OCI-LY3 (cell line): ENCODE measurements at regions not wholly inside any gene's neighbourhood (a gene's known extent, or its start where the extent isn't known, plus 50 kb on each side); places are given as distances from the start of the nearest gene placed in this dataset.

ENCODE experiments used
- EZH2phosphoT487 ChIP-seq: fragments of 200-600 bp; shearing (Covaris generic); IDR thresholded peaks from 2 replicates; pipeline ENCODE4 v1.6.1; 2018; ENCODE audit warnings: antibody characterized with exemption, mixed run types, low read depth
- TF ChIP-seq, protein P1 (sequence below): fragments of 200-600, 300-600 bp; sonication (generic); IDR thresholded peaks from 2 replicates; pipeline ENCODE4 v1.5.1; 2014; ENCODE audit warnings: antibody characterized with exemption, low read length, low read depth

GRCh38 chr6:139828751-139829519 is 454.5 kb upstream of the CITED2 start:
- TF ChIP-seq EZH2phosphoT487 = no peak
- TF ChIP-seq, protein P1, sequence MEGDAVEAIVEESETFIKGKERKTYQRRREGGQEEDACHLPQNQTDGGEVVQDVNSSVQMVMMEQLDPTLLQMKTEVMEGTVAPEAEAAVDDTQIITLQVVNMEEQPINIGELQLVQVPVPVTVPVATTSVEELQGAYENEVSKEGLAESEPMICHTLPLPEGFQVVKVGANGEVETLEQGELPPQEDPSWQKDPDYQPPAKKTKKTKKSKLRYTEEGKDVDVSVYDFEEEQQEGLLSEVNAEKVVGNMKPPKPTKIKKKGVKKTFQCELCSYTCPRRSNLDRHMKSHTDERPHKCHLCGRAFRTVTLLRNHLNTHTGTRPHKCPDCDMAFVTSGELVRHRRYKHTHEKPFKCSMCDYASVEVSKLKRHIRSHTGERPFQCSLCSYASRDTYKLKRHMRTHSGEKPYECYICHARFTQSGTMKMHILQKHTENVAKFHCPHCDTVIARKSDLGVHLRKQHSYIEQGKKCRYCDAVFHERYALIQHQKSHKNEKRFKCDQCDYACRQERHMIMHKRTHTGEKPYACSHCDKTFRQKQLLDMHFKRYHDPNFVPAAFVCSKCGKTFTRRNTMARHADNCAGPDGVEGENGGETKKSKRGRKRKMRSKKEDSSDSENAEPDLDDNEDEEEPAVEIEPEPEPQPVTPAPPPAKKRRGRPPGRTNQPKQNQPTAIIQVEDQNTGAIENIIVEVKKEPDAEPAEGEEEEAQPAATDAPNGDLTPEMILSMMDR = no peak
